ENCODE measurements at regions not wholly inside any gene's neighbourhood (a gene's known extent, or its start where the extent isn't known, plus 50 kb on each side); places are given as distances from the start of the nearest gene placed in this dataset.

DNA sequence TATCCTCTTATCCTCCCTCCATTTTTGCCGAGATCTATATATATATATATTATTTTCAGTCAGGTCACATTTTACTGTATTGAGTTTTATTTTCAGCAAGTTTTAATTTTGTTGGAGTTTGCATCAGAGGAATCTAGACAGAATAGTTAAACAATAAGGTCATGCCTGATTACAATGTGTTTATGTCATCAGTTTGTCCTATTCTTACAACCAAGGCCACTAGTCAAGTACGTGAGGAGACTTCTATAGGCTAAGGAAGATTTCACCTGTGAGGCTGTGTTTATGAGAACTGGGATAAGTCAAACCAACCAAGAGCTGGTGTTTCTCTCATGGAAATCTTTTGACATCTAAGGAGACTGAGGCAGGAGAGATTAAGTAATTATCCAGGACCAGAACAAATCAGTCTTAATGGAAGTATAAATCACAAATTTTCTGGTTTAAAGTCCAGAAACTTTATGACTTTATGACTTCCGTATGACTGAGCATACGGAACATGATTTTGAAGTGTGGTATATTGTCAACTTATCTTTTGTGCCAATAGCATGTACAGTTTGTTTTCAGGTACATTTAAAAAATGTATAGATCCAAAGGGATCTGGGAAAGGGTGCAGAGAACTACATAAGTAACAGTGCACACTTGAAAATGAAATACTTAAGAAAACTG, 100.0 kb upstream of the DTNA start:
- Mint-ChIP-seq H3K9me3 (no peaks in the 10 kb centered on the region), H3K36me3 (ENCODE audit: low read depth) (peaks cover 6% of the 10 kb centered on the region), H3K4me3 (no peak overlapping the region), H3K27ac (no peak overlapping the region), H3K27me3 (ENCODE audit: insufficient read depth) (no peaks in the 10 kb centered on the region), H3K4me1 (peaks cover 17% of the 10 kb centered on the region)
- Histone ChIP-seq H3K4me3 (ENCODE audit: low read length) (no peak overlapping the region), H3K27me3 (ENCODE audit: control insufficient read depth, insufficient read depth, low read length, poor library complexity, severe bottlenecking) (no peaks in the 10 kb centered on the region), H3K27ac (ENCODE audit: low read depth, low read length) (no peak overlapping the region), H3K9me3 (ENCODE audit: control insufficient read depth, low read length) (no peaks in the 10 kb centered on the region), H3K4me1 (ENCODE audit: control insufficient read depth, insufficient read depth, low read length) (peaks cover 3% of the 10 kb centered on the region), H3K36me3 (ENCODE audit: control insufficient read depth, insufficient read depth, low read length) (no peaks in the 10 kb centered on the region), H3K9ac (ENCODE audit: extremely low read depth, low read length, poor library complexity, severe bottlenecking) (no peak overlapping the region)
- DNase-seq: no peak
- 93 to 94% methylated on average over 3 of the region's 4 CpGs for WGBS, 2 experiments (ENCODE audit: insufficient coverage in 1 of 2, insufficient read length in 1 of 2)
- TF ChIP-seq, protein P1, sequence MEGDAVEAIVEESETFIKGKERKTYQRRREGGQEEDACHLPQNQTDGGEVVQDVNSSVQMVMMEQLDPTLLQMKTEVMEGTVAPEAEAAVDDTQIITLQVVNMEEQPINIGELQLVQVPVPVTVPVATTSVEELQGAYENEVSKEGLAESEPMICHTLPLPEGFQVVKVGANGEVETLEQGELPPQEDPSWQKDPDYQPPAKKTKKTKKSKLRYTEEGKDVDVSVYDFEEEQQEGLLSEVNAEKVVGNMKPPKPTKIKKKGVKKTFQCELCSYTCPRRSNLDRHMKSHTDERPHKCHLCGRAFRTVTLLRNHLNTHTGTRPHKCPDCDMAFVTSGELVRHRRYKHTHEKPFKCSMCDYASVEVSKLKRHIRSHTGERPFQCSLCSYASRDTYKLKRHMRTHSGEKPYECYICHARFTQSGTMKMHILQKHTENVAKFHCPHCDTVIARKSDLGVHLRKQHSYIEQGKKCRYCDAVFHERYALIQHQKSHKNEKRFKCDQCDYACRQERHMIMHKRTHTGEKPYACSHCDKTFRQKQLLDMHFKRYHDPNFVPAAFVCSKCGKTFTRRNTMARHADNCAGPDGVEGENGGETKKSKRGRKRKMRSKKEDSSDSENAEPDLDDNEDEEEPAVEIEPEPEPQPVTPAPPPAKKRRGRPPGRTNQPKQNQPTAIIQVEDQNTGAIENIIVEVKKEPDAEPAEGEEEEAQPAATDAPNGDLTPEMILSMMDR (conservative IDR thresholded peaks at IDR 0.05): no peak

DNA sequence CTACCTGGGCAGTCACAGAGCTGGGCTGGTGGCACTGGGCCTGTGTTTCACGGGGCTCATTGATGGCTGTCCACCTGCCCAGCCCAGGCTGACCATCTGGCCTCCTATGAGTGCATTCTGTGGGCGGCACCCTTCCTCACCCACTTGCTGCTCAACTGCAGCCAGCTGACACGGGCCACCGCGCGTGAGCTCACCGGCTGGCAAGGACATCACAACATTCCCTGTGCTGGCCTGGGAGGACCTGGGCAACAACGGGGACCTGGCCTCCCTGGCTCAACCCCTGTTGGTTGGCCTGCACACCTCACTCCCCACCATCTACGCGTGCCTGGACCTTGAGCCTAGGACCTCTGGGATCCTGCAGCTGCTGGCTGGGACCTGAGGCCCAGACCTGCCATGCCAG, 98.2 kb upstream of the DTNA start:
- Mint-ChIP-seq H3K27ac (no peak overlapping the region), H3K4me3 (no peak overlapping the region), H3K4me1 (peaks cover 12% of the 10 kb centered on the region), H3K9me3 (peaks cover 17% of the 10 kb centered on the region), H3K27me3 (ENCODE audit: insufficient read depth) (no peaks in the 10 kb centered on the region), H3K36me3 (ENCODE audit: low read depth) (peaks cover 21% of the 10 kb centered on the region)
- Histone ChIP-seq H3K9me3 (ENCODE audit: control insufficient read depth, low read length) (peaks cover 14% of the 10 kb centered on the region), H3K4me1 (ENCODE audit: control insufficient read depth, insufficient read depth, low read length) (no peaks in the 10 kb centered on the region), H3K27me3 (ENCODE audit: control insufficient read depth, insufficient read depth, low read length, poor library complexity, severe bottlenecking) (no peaks in the 10 kb centered on the region), H3K36me3 (ENCODE audit: control insufficient read depth, insufficient read depth, low read length) (peaks cover 4% of the 10 kb centered on the region), H3K27ac (ENCODE audit: low read depth, low read length) (no peak overlapping the region), H3K9ac (ENCODE audit: extremely low read depth, low read length, poor library complexity, severe bottlenecking) (no peak overlapping the region), H3K4me3 (ENCODE audit: low read length) (no peak overlapping the region)
- TF ChIP-seq, protein P1 (conservative IDR thresholded peaks at IDR 0.05): no peak
- WGBS, 2 experiments (ENCODE audit: insufficient coverage in 1 of 2, insufficient read length in 1 of 2): 95 to 98% methylated on average over 9 to 10 of the region's 10 CpGs
- no peak for DNase-seq

DNA sequence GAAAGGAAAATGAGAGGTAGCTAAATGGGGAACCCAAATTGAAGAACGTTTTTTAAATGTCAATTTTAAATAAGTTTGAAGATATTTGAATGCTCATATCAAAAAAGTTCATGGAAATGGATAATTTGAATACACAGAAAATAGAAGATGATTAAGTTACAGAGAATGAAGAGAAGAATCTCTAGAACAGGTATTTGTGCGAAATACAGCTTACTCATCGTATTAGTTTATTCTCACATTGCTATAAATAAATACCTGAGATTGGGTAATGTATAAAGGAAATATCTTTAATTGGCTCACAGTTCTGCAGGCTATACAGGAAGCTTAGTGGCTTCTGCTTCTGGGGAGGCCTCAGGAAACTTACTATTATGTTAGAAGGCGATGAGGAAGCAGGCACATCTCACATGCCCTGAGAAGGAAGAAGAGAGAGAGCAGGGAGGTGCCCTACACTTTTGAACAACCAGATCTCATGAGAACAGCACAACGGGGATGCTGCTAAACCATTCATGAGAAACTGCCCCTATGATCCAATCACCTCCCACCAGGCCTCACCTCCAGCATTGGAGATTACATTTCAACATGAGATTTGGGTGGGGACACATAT, 89.7 kb upstream of the DTNA start:
- Histone ChIP-seq H3K36me3 (ENCODE audit: control insufficient read depth, insufficient read depth, low read length) (peaks cover 4% of the 10 kb centered on the region), H3K4me1 (ENCODE audit: control insufficient read depth, insufficient read depth, low read length) (no peaks in the 10 kb centered on the region), H3K9me3 (ENCODE audit: control insufficient read depth, low read length) (peaks cover 42% of the 10 kb centered on the region), H3K9ac (ENCODE audit: extremely low read depth, low read length, poor library complexity, severe bottlenecking) (no peak overlapping the region), H3K27me3 (ENCODE audit: control insufficient read depth, insufficient read depth, low read length, poor library complexity, severe bottlenecking) (no peaks in the 10 kb centered on the region), H3K4me3 (ENCODE audit: low read length) (peak overlapping the region; percentile 39), H3K27ac (ENCODE audit: low read depth, low read length) (no peak overlapping the region)
- no peak for DNase-seq
- 94 to 100% methylated on average over 1 to 3 of the region's 5 CpGs for WGBS, 2 experiments (ENCODE audit: insufficient coverage in 1 of 2, insufficient read length in 1 of 2)
- no peak overlapping the region for H3K4me3 Mint-ChIP-seq
- H3K27ac Mint-ChIP-seq: no peak overlapping the region
- H3K4me1 Mint-ChIP-seq: peaks cover 13% of the 10 kb centered on the region
- H3K27me3 Mint-ChIP-seq (ENCODE audit: insufficient read depth): no peaks in the 10 kb centered on the region
- H3K36me3 Mint-ChIP-seq (ENCODE audit: low read depth): peaks cover 32% of the 10 kb centered on the region
- H3K9me3 Mint-ChIP-seq: peaks cover 36% of the 10 kb centered on the region
- TF ChIP-seq, protein P1 (conservative IDR thresholded peaks at IDR 0.05): no peak
